Gastroesophageal sphincter (tissue), 3 donors: ENCODE measurements at regions not wholly inside any gene's neighbourhood (a gene's known extent, or its start where the extent isn't known, plus 50 kb on each side); places are given as distances from the start of the nearest gene placed in this dataset.

Source experiments
- POLR2A ChIP-seq, 2 donors: fragments of 450-650 bp; IDR thresholded peaks; one replicate each; pipeline ENCODE4 v1.6.1; 2017; ENCODE audit warnings: antibody characterized with exemption in 2 of 2, mild to moderate bottlenecking in 2 of 2, moderate library complexity in 1 of 2
- POLR2AphosphoS5 ChIP-seq: sonication (generic); formaldehyde crosslinking; IDR thresholded peaks from one replicate; pipeline ENCODE4 v1.6.1; 2017; ENCODE audit warnings: antibody characterized with exemption
- TF ChIP-seq, protein P1 (sequence below), 4 experiments: fragments of 200-600 bp in 2 of 4; fragments of 450-650 bp in 2 of 4; sonication (generic) in 1 of 4; IDR thresholded peaks; one replicate each; pipeline ENCODE4 v1.5.1; 2017 to 2019; ENCODE audit warnings: antibody characterized with exemption in 4 of 4, mild to moderate bottlenecking in 2 of 4, moderate library complexity in 2 of 4

GRCh38 chr5:72020161-72020983, 86.9 kb upstream of the MAP1B start:
- TF ChIP-seq, protein P1, sequence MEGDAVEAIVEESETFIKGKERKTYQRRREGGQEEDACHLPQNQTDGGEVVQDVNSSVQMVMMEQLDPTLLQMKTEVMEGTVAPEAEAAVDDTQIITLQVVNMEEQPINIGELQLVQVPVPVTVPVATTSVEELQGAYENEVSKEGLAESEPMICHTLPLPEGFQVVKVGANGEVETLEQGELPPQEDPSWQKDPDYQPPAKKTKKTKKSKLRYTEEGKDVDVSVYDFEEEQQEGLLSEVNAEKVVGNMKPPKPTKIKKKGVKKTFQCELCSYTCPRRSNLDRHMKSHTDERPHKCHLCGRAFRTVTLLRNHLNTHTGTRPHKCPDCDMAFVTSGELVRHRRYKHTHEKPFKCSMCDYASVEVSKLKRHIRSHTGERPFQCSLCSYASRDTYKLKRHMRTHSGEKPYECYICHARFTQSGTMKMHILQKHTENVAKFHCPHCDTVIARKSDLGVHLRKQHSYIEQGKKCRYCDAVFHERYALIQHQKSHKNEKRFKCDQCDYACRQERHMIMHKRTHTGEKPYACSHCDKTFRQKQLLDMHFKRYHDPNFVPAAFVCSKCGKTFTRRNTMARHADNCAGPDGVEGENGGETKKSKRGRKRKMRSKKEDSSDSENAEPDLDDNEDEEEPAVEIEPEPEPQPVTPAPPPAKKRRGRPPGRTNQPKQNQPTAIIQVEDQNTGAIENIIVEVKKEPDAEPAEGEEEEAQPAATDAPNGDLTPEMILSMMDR (IDR thresholded peaks at IDR 0.05), result no peak
- TF ChIP-seq POLR2A (IDR thresholded peaks at IDR 0.05), result no peak
- TF ChIP-seq POLR2AphosphoS5, result no peak
